Vagina (tissue), 2 donors: ENCODE measurements at regions not wholly inside any gene's neighbourhood (a gene's known extent, or its start where the extent isn't known, plus 50 kb on each side); places are given as distances from the start of the nearest gene placed in this dataset.
"Not testable (repeated sequence)": the region's sequence is repeated elsewhere in the genome, so short reads cannot be mapped to it uniquely, and the experiment has no call there.

Experiments
- DNase-seq, 2 donors: peaks; one replicate each; pipeline ENCODE4 v3.0.0-alpha.2; 2017; ENCODE audit errors: extremely low spot score in 2 of 2
- H3K27ac ChIP-seq: fragments of 200-600 bp; sonication (generic); one replicate; pipeline ENCODE4 v1.5.1; 2019
- H3K27me3 ChIP-seq: fragments of 200-600 bp; sonication (generic); one replicate; pipeline ENCODE4 v1.5.1; 2019
- H3K36me3 ChIP-seq, 2 donors: fragments of 200-600 bp; sonication (generic); one replicate each; pipeline ENCODE4 v1.5.1; 2017 to 2019
- H3K4me1 ChIP-seq: fragments of 200-600 bp; sonication (generic); one replicate; pipeline ENCODE4 v1.5.1; 2019
- H3K4me3 ChIP-seq, 2 donors: fragments of 200-600 bp; sonication (generic); 1 replicate in 1 of 2; 2 replicates in 1 of 2; pipeline ENCODE4 v1.5.1; 2016 to 2019
- H3K9me3 ChIP-seq: fragments of 200-600 bp; sonication (generic); one replicate; pipeline ENCODE4 v1.5.1; 2019
- POLR2A ChIP-seq, 2 donors: fragments of 450-650 bp; IDR thresholded peaks; one replicate each; pipeline ENCODE4 v1.6.1; 2017; ENCODE audit warnings: antibody characterized with exemption in 2 of 2, mild to moderate bottlenecking in 2 of 2, moderate library complexity in 2 of 2
- POLR2AphosphoS5 ChIP-seq, 2 donors: sonication (generic); formaldehyde crosslinking; IDR thresholded peaks; one replicate each; pipeline ENCODE4 v1.9.0; 2017; ENCODE audit warnings: antibody characterized with exemption in 2 of 2, mild to moderate bottlenecking in 2 of 2, low read depth in 1 of 2; ENCODE audit not compliant: insufficient read depth in 1 of 2
- intact Hi-C: fragments of 100-400 bp; cut with DNase I; formaldehyde crosslinking; loops from one replicate; pipeline ENCODE4 v1.15.1; 2023
- TF ChIP-seq, protein P1 (sequence below), 3 experiments: fragments of 450-650 bp in 2 of 3; fragments of 200-600 bp in 1 of 3; sonication (generic) in 1 of 3; IDR thresholded peaks; one replicate each; pipeline ENCODE4 v1.5.1; 2017 to 2019; ENCODE audit warnings: antibody characterized with exemption in 3 of 3, mild to moderate bottlenecking in 2 of 3, moderate library complexity in 2 of 3

DNA sequence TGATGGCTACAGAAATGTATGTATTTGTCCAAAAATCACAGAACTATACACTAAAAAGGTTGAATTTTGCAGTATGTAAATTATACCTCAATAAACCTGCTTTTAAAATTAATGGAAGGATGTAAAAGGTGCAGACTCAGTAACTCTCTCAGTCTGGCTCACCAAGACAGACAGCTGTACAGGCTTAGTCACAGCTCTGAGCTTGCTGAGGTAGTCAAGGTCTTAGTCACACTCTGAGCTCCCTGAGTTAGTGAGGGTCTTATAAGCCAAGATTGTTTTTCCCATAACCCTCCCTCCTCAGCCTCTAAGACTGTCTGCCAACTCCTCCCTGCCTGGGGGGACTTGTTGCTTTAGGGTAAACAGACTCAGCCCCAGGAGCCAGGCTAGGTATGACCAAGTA is 59.3 kb upstream of the IZUMO1R start:
- H3K4me1 ChIP-seq: no peaks in the 10 kb centered on the region
- H3K4me3 ChIP-seq: no peak overlapping the region
- TF ChIP-seq, protein P1, sequence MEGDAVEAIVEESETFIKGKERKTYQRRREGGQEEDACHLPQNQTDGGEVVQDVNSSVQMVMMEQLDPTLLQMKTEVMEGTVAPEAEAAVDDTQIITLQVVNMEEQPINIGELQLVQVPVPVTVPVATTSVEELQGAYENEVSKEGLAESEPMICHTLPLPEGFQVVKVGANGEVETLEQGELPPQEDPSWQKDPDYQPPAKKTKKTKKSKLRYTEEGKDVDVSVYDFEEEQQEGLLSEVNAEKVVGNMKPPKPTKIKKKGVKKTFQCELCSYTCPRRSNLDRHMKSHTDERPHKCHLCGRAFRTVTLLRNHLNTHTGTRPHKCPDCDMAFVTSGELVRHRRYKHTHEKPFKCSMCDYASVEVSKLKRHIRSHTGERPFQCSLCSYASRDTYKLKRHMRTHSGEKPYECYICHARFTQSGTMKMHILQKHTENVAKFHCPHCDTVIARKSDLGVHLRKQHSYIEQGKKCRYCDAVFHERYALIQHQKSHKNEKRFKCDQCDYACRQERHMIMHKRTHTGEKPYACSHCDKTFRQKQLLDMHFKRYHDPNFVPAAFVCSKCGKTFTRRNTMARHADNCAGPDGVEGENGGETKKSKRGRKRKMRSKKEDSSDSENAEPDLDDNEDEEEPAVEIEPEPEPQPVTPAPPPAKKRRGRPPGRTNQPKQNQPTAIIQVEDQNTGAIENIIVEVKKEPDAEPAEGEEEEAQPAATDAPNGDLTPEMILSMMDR (IDR thresholded peaks at IDR 0.05): no peak
- TF ChIP-seq POLR2A (IDR thresholded peaks at IDR 0.05) (no peak), POLR2AphosphoS5 (IDR thresholded peaks at IDR 0.05; ENCODE audit: insufficient read depth in 1 of 2, low read depth in 1 of 2) (no peak)
- H3K27me3 ChIP-seq: no peaks in the 10 kb centered on the region
- no peak overlapping the region for H3K27ac ChIP-seq
- H3K9me3 ChIP-seq: no peaks in the 10 kb centered on the region
- DNase-seq: no peak
- intact Hi-C loops: no loop called here
- no peaks in the 10 kb centered on the region for H3K36me3 ChIP-seq

DNA sequence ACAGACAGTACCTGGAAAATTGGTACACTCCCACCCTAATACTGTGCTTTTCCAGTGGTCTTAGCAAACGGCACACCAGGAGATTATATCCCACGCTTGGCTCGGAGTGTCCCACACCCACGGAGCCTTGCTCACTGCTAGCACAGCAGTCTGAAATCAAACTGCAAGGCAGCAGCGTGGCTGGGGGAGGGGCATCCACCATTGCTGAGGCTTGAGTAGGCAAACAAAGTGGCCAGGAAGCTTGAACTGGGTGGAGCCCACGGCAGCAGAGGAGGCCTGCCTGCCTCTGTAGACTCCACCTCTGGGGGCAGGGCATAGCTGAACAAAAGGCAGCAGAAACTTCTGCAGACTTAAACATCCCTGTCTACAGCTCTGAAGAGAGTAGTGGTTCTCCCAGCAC is 56.1 kb upstream of the IZUMO1R start:
- DNase-seq, intact Hi-C loops: not testable (repeated sequence)

DNA sequence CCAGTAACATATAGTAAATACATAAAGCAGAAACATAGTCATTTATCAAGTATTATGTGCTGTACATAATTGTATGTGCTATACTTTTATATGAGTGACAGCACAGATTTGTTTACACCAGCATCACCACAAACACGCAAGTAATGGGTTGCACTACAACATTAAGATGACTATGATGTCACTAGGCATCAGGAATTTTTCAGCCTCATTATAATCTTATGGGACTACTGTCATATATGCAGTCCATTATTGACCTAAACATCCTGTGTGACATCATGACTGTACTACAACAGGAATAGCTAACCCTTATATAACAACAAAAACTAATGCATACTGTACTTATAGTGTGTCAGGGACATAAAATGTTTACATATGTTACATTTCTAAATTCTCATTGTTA is 50.2 kb upstream of the IZUMO1R start:
- Histone ChIP-seq H3K27ac (no peak overlapping the region), H3K4me1 (no peaks in the 10 kb centered on the region), H3K9me3 (no peaks in the 10 kb centered on the region), H3K36me3 (no peaks in the 10 kb centered on the region), H3K27me3 (no peaks in the 10 kb centered on the region), H3K4me3 (no peak overlapping the region)
- intact Hi-C loops: no loop called here
- no peak for DNase-seq
- TF ChIP-seq POLR2A (IDR thresholded peaks at IDR 0.05) (no peak), POLR2AphosphoS5 (IDR thresholded peaks at IDR 0.05; ENCODE audit: insufficient read depth in 1 of 2, low read depth in 1 of 2) (no peak)
- TF ChIP-seq, protein P1 (IDR thresholded peaks at IDR 0.05): no peak

More for the DNA sequence above, 56.1 kb upstream of the IZUMO1R start:
- not testable (repeated sequence) for H3K4me3 ChIP-seq, H3K9me3 ChIP-seq, H3K36me3 ChIP-seq, H3K27me3 ChIP-seq, H3K27ac ChIP-seq, H3K4me1 ChIP-seq
